Activated T-helper 17 cell treated with anti-CD3 and anti-CD28 coated beads, Interleukin-2, amount 50 U/mL, for 72 hours (primary cell): ENCODE measurements at regions not wholly inside any gene's neighbourhood (a gene's known extent, or its start where the extent isn't known, plus 50 kb on each side); places are given as distances from the start of the nearest gene placed in this dataset.

Experiments
- ATAC-seq: fragments of 150-1000 bp; cut with Tn5 transposase; replicated peaks from 2 replicates; pipeline ENCODE4 v1.10.0; 2021; ENCODE audit warnings: mild to moderate bottlenecking, moderate library complexity
- H3K27ac Mint-ChIP-seq: one replicate; pipeline ENCODE4 v1.8.0; 2022; ENCODE audit warnings: mixed read lengths
- H3K27me3 Mint-ChIP-seq: one replicate; pipeline ENCODE4 v1.8.0; 2022; ENCODE audit warnings: mixed read lengths
- H3K36me3 Mint-ChIP-seq: one replicate; pipeline ENCODE4 v1.8.0; 2022; ENCODE audit warnings: low read depth, mild to moderate bottlenecking, mixed read lengths
- H3K4me1 Mint-ChIP-seq: one replicate; pipeline ENCODE4 v1.8.0; 2022; ENCODE audit warnings: mixed read lengths
- H3K4me3 Mint-ChIP-seq: one replicate; pipeline ENCODE4 v1.8.0; 2022; ENCODE audit warnings: mild to moderate bottlenecking, mixed read lengths
- H3K9me3 Mint-ChIP-seq: one replicate; pipeline ENCODE4 v1.8.0; 2022; ENCODE audit warnings: mixed read lengths

GRCh38 chr3:53956586-53956985, 64.9 kb upstream of the SELENOK start:
- Mint-ChIP-seq H3K27me3 (peaks cover 20% of the 10 kb centered on the region), H3K36me3 (no peaks in the 10 kb centered on the region), H3K9me3 (peaks cover 3% of the 10 kb centered on the region), H3K4me1 (no peaks in the 10 kb centered on the region), H3K27ac (no peak overlapping the region), H3K4me3 (no peak overlapping the region)
- no peak for ATAC-seq

DNA sequence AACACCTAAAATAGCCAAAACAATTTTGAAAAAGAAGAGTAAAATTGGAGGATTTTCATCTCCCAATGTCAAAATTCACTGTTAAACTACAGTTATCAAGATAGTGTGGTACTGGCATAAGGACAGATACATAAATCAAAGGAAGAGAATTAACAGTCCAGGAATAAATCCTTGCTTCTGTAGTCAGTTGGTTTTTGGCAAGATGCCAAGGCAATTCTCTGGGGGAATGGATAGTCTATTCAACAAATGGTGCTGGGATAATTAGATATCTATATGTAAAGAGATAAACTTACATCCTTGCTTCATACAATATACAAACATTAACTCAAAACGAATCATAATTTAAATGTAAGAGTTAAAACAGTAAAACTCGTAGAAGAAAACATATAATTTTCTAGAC, 57.9 kb upstream of the SELENOK start:
- Mint-ChIP-seq H3K4me1 (no peaks in the 10 kb centered on the region), H3K27me3 (peaks cover 9% of the 10 kb centered on the region), H3K9me3 (peaks cover 9% of the 10 kb centered on the region), H3K27ac (no peak overlapping the region), H3K36me3 (no peaks in the 10 kb centered on the region), H3K4me3 (no peak overlapping the region)
- no peak for ATAC-seq

DNA sequence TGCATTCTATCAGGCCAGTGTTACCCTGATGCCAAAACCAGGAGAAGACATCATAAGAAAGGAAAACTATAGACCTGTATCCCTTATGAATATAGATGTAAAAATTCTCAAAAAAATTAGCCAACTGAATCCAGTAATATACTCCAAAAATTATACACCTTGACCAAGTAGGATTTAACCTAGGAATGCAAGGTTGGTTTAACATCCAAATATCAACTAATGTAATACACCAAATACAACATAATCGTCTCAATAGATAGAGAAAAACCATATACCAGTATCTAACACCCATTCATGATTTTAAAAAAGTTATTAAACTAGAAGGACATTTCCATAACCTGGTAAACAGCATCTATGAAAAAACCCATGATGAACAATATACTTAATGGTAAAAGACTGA, 56.5 kb upstream of the SELENOK start:
- no peak overlapping the region for H3K4me3 Mint-ChIP-seq
- H3K9me3 Mint-ChIP-seq = peaks cover 9% of the 10 kb centered on the region
- H3K27ac Mint-ChIP-seq = no peak overlapping the region
- no peak for ATAC-seq
- H3K36me3 Mint-ChIP-seq = no peaks in the 10 kb centered on the region
- peaks cover 7% of the 10 kb centered on the region for H3K27me3 Mint-ChIP-seq
- H3K4me1 Mint-ChIP-seq = no peaks in the 10 kb centered on the region

GRCh38 chr3:53944028-53944427, 52.4 kb upstream of the SELENOK start:
- peaks cover 18% of the 10 kb centered on the region for H3K27me3 Mint-ChIP-seq
- no peaks in the 10 kb centered on the region for H3K4me1 Mint-ChIP-seq
- H3K27ac Mint-ChIP-seq = no peak overlapping the region
- no peaks in the 10 kb centered on the region for H3K36me3 Mint-ChIP-seq
- no peak for ATAC-seq
- peaks cover 9% of the 10 kb centered on the region for H3K9me3 Mint-ChIP-seq
- H3K4me3 Mint-ChIP-seq = no peak overlapping the region

GRCh38 chr3:53941950-53942349, 50.3 kb upstream of the SELENOK start:
- no peak for ATAC-seq
- Mint-ChIP-seq H3K9me3 (peaks cover 9% of the 10 kb centered on the region), H3K36me3 (no peaks in the 10 kb centered on the region), H3K4me3 (no peak overlapping the region), H3K4me1 (no peaks in the 10 kb centered on the region), H3K27ac (no peak overlapping the region), H3K27me3 (peaks cover 26% of the 10 kb centered on the region)
